Astrocyte of the cerebellum (primary cell): ENCODE measurements at regions not wholly inside any gene's neighbourhood (a gene's known extent, or its start where the extent isn't known, plus 50 kb on each side); places are given as distances from the start of the nearest gene placed in this dataset.

Source experiments
- DNase-seq: peaks from one replicate; pipeline ENCODE4 v3.0.0-alpha.2; 2011; ENCODE audit warnings: low read depth
- H3K4me3 ChIP-seq: 2 replicates; pipeline ENCODE4 v1.5.1; 2011; ENCODE audit warnings: mild to moderate bottlenecking, low read depth, low read length, moderate library complexity
- in situ Hi-C: cut with HindIII; loops from 2 replicates; pipeline ENCODE4 v1.10.0; 2017; ENCODE audit warnings: low sequenced_read_pairs
- TF ChIP-seq, protein P1 (sequence below): IDR thresholded peaks from 2 replicates; pipeline ENCODE4 v1.5.1; 2012; ENCODE audit warnings: low read length, low read depth, moderate library complexity, mild to moderate bottlenecking; ENCODE audit errors: missing control alignments

DNA sequence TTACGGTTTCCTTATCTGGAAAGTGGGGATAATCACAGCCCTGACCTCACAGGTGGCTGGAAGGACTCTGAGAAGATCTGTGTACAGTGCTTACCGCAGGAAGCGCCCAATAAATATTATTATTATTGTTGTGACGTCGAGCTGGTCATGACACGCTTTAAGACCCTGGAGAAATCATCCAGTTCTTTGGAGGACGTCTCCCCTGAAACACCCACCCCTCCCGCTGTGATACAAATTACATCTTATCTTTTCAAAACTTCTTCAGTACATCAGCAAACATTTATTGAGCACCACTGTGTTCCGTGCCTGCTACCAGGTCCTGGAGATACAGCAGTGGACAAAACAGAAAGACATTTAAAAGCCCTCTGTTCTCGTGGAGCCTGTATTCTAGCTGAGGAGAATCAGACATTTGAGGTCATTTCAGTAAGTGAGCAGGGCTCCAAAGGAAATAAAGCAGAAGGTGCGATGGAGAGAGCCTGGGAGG, 118.7 kb downstream of the CEBPB start:
- no peak overlapping the region for H3K4me3 ChIP-seq
- in situ Hi-C loops, result no loop called here
- TF ChIP-seq, protein P1, sequence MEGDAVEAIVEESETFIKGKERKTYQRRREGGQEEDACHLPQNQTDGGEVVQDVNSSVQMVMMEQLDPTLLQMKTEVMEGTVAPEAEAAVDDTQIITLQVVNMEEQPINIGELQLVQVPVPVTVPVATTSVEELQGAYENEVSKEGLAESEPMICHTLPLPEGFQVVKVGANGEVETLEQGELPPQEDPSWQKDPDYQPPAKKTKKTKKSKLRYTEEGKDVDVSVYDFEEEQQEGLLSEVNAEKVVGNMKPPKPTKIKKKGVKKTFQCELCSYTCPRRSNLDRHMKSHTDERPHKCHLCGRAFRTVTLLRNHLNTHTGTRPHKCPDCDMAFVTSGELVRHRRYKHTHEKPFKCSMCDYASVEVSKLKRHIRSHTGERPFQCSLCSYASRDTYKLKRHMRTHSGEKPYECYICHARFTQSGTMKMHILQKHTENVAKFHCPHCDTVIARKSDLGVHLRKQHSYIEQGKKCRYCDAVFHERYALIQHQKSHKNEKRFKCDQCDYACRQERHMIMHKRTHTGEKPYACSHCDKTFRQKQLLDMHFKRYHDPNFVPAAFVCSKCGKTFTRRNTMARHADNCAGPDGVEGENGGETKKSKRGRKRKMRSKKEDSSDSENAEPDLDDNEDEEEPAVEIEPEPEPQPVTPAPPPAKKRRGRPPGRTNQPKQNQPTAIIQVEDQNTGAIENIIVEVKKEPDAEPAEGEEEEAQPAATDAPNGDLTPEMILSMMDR, result no peak
- no peak for DNase-seq

DNA sequence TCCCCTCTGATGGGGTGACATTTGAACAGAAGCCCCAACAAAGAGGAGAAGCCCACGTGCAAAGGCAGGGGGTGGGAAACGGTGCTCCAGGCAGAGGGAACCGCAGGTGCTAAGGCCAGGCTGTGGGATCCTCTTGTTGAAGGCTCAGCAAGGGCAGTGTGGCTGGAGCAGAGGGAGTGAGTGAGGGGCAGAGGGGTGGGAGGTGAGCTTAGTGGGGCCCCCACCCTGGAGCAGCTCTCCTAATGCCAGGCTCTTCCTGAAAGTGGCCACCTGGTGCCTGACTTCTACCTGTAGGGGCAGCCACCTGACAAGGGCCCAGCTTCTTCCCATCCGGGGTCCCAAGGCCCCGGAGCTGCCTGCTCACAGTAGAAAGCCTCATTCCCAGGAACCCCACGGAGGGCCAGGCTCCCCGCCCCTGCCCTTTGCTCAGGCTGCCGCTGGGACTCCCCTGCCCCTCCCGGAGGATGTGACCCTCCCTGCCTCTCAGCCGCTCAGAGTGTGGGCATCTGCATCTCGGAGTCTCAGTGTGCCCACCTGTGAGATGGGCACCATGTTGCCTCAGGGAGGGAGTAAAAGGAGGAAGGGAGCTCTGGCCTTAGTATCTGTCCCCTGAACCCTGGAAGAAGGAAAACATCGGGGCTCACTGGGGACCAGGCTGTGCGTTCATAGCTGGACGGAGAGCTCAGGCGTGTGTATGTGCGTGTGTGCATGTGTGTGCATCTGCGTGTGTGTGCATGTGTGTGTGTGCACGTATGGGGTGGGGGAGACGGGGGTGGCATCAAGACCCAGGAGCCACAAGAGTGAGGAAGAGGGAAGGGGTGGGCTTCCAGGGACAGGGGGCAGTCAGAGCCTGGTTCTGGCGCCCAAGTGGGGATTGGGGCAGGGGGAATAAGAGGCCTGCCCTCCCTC, 119.4 kb downstream of the CEBPB start:
- in situ Hi-C loops, result no loop called here
- DNase-seq, result no peak
- H3K4me3 ChIP-seq, result no peak overlapping the region
- TF ChIP-seq, protein P1, result no peak

DNA sequence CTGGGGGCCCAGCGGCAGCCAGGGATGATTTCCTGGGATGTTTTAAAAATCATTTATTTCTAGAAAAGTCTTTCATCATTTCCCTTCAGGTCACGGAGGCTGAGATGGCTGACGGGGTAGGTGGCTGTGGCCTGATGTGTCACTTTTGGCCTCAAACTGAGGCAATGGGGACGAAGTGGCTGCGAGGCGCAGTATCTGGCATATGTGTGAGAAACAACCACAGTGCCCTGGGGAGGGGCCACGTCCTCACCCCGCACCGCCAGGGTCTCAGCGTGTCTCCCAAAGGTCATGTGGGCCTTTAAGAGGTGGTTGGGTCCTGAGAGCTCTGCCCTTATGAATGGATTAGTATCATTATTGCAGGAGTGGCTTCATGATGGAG, 120.0 kb downstream of the CEBPB start:
- DNase-seq, result no peak
- no peak overlapping the region for H3K4me3 ChIP-seq
- in situ Hi-C loops, result no loop called here
- TF ChIP-seq, protein P1, result no peak

DNA sequence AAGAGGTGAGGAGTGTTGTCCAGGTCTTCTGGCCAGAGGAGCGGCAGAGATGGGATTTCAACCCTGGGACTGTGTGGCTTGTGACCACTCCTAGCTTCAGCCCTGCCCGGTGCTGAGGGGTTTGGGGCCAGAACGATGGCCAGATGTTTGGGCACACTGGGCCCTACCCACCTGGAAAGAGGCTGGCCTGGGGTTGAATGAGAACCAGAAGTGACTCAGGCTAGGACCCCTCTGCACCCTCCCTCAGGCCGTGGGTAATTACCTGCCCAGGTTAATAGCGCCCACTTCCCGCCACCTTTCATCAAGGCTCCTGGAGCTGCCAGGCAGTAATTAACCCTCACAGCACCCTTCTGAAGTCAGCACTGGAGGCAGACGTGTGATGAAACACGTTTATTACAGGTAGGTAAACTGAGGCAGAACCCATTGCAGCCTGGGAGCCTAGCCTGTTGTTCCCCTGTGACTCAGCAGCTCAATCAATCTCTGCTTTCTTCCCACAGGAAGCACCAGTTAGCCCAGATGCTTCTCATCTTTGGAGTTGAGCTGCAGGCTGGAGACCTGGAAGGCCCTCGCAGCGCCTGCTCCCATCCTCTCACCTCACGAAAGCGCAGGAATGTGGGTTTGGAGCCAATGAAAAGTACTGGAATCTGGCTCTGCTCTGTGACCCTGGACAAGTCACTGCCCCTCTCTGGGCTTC, 120.8 kb downstream of the CEBPB start:
- in situ Hi-C loops, result no loop called here
- H3K4me3 ChIP-seq, result no peak overlapping the region
- no peak for DNase-seq
- TF ChIP-seq, protein P1, result no peak

DNA sequence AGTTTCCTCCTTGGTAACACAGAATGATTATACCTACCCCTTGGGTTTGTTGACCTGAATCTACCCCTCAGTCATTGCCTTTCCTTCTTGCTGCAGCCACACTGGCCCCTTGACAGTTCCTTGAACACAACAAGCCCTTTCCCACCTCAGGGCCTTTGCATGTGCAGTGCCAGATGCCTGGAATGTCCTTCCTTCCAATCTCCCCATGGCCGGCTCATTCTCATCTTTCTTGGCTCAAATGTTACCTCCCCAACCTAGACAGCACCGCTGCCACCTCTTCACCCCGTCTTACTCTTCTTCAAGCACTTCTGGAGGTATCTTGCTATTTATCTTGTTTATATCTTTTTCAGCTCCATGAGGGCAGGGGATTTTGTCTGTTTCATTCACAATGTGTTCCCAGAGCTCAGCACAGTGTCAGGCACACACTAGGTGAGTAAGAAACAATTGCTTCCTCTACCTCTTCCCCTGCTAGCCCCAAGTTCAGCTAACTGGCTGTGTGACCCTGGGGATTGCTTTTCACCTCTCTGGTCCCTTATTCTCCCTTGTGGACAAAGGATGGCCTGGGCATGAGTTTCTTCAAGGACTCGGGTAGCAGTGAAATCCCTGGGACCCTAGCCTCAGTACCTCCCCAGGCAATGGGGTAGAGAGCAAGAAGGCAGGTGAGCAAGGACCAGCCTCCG, 121.5 kb downstream of the CEBPB start:
- H3K4me3 ChIP-seq, result no peak overlapping the region
- TF ChIP-seq, protein P1, result no peak
- no peak for DNase-seq
- in situ Hi-C loops, result no loop called here

DNA sequence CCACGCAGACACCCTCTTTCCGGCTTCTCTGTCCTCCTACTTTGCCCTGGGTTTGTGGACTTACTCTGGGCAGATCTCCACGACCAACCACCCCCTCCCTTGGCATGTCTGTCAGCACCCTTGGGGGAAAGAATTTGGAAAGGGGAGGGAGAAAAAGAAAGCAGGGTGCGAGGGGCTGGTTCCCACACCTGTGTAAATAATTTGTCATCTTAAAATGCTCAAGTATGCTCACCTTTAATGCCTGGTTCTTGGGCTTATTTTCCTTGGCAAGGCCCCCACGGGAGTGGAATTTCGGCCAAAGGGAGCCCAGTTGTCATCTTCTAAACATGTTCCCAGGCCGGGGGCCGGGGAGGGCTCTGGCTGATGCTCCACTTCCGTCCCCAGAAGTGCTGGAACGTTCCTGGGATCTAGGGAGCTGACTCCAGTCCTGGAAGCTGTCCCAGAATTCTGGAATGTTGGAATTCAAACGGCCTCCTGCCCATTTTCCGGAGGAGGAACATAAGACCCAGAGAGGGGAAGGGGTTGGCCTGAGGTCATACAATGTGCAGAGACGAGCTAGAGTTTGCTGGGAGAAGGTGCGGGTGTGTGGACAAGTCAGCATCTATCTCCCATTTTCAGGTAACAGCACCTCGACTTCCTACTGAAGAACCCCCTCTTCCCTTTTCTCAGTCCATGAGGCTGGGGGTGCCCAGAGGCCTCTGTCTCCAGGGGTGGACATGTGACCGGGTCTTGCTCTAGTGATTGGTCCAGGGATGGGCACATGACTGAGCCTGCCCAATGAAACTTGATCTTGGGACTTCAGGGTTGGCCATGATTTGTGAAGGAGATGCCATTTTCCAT, 122.3 kb downstream of the CEBPB start:
- TF ChIP-seq, protein P1, result no peak
- peak; percentile 69 for DNase-seq
- H3K4me3 ChIP-seq, result no peak overlapping the region
- in situ Hi-C loops, result no loop called here
